IMR-90 (cell line): ENCODE measurements at regions not wholly inside any gene's neighbourhood (a gene's known extent, or its start where the extent isn't known, plus 50 kb on each side); places are given as distances from the start of the nearest gene placed in this dataset.

Experiments
- ATAC-seq: fragments of 200-7000 bp; cut with Tn5 transposase; 2 replicates; pipeline ENCODE4 v1.9.1; 2020; ENCODE audit warnings: low read depth, mild to moderate bottlenecking, moderate library complexity
- BruUV-seq: library from RNA; stranded (reverse); fragments of 400-500 nt; replicated peaks from 2 replicates; lab custom pipeline; 2021; lab: Mats Ljungman, UMichigan
- CTCF ChIA-PET: fragments of 300-600 bp; formaldehyde crosslinking; extraction: SDS; loops from one replicate; lab custom pipeline; 2021; ENCODE audit warnings: antibody characterized with exemption; lab: Yijun Ruan, JAX
- POLR2A ChIA-PET: fragments of 300-600 bp; sonication (Branson Sonifier 250); formaldehyde crosslinking; loops from one replicate; lab custom pipeline; 2022; ENCODE audit warnings: antibody characterized with exemption; ENCODE audit not compliant: unreplicated experiment; lab: Charles Lee
- DNase-seq: peaks from one replicate; pipeline ENCODE4 v3.0.0; 2013
- H2AFZ ChIP-seq: replicated peaks from 2 replicates; pipeline ENCODE3; 2013; ENCODE audit warnings: low read length, mild to moderate bottlenecking; ENCODE audit not compliant: poor library complexity
- H2AK5ac ChIP-seq: 2 replicates; pipeline ENCODE4 v1.6.1; 2013; ENCODE audit warnings: low read depth, low read length, inconsistent platforms
- H2AK9ac ChIP-seq: replicated peaks from 2 replicates; pipeline ENCODE3; 2013; ENCODE audit warnings: mild to moderate bottlenecking, low read depth, low read length, moderate library complexity; ENCODE audit not compliant: poor library complexity
- H2BK120ac ChIP-seq: 2 replicates; pipeline ENCODE4 v1.6.1; 2013; ENCODE audit warnings: low read depth, low read length, inconsistent platforms
- H2BK15ac ChIP-seq: 3 replicates; pipeline ENCODE4 v1.6.1; 2013; ENCODE audit warnings: low read depth, low read length, inconsistent platforms
- H2BK20ac ChIP-seq: 2 replicates; pipeline ENCODE4 v1.6.1; 2013; ENCODE audit warnings: low read depth, mild to moderate bottlenecking, inconsistent platforms, low read length, moderate library complexity
- H2BK5ac ChIP-seq: 2 replicates; pipeline ENCODE4 v1.6.1; 2013; ENCODE audit warnings: mild to moderate bottlenecking, low read depth, low read length, inconsistent platforms; ENCODE audit not compliant: poor library complexity, severe bottlenecking
- H3K14ac ChIP-seq: replicated peaks from 2 replicates; pipeline ENCODE4 v1.6.1; 2013; ENCODE audit warnings: low read depth, low read length, inconsistent platforms
- H3K18ac ChIP-seq: 2 replicates; pipeline ENCODE4 v1.6.1; 2013; ENCODE audit warnings: low read depth, low read length, control low read depth
- H3K23ac ChIP-seq: 2 replicates; pipeline ENCODE4 v1.6.1; 2013; ENCODE audit warnings: low read depth, low read length, inconsistent platforms
- H3K27ac ChIP-seq: 2 replicates; pipeline ENCODE4 v1.5.1; 2013; ENCODE audit warnings: mild to moderate bottlenecking, control low read depth, low read length; ENCODE audit not compliant: insufficient read depth
- H3K27me3 ChIP-seq: 2 replicates; pipeline ENCODE4 v1.6.1; 2013; ENCODE audit warnings: low read length; ENCODE audit not compliant: control insufficient read depth, insufficient read depth
- H3K36me3 ChIP-seq: 2 replicates; pipeline ENCODE4 v1.6.1; 2013; ENCODE audit warnings: low read length, mixed read lengths; ENCODE audit not compliant: control insufficient read depth, insufficient read depth
- H3K4ac ChIP-seq: 2 replicates; pipeline ENCODE4 v1.6.1; 2013; ENCODE audit warnings: low read depth, low read length, inconsistent platforms
- H3K4me1 ChIP-seq: 2 replicates; pipeline ENCODE4 v1.6.1; 2013; ENCODE audit warnings: low read length, mixed read lengths; ENCODE audit not compliant: control insufficient read depth, insufficient read depth
- H3K4me2 ChIP-seq: 2 replicates; pipeline ENCODE4 v1.6.1; 2013; ENCODE audit warnings: low read depth, mild to moderate bottlenecking, control low read depth, low read length, moderate library complexity
- H3K4me3 ChIP-seq: 2 replicates; pipeline ENCODE4 v1.5.1; 2013; ENCODE audit warnings: low read depth, mild to moderate bottlenecking, control low read depth, low read length, moderate library complexity; ENCODE audit not compliant: insufficient read depth
- H3K56ac ChIP-seq: 2 replicates; pipeline ENCODE4 v1.6.1; 2013; ENCODE audit warnings: low read length, inconsistent platforms; ENCODE audit not compliant: insufficient read depth; ENCODE audit errors: extremely low read depth
- H3K79me1 ChIP-seq, 2 experiments: 2 replicates each; pipeline ENCODE4 v1.6.1; 2013; ENCODE audit warnings: low read length in 2 of 2, inconsistent platforms in 1 of 2, low read depth in 1 of 2
- H3K9ac ChIP-seq: 2 replicates; pipeline ENCODE4 v1.6.1; 2013; ENCODE audit warnings: low read depth, low read length, control low read depth
- H3K9me1 ChIP-seq: 2 replicates; pipeline ENCODE4 v1.6.1; 2013; ENCODE audit warnings: low read length, inconsistent platforms; ENCODE audit not compliant: insufficient read depth
- H3K9me3 ChIP-seq: 2 replicates; pipeline ENCODE4 v1.6.1; 2013; ENCODE audit warnings: low read length; ENCODE audit not compliant: control insufficient read depth, insufficient read depth
- H4K20me1 ChIP-seq: 2 replicates; pipeline ENCODE4 v1.6.1; 2013; ENCODE audit warnings: low read length, inconsistent platforms; ENCODE audit not compliant: insufficient read depth
- H4K5ac ChIP-seq: 2 replicates; pipeline ENCODE4 v1.6.1; 2013; ENCODE audit warnings: mild to moderate bottlenecking, low read depth, low read length, control low read depth
- H4K8ac ChIP-seq, 2 experiments: 2 replicates each; pipeline ENCODE4 v1.6.1; 2013; ENCODE audit warnings: low read depth in 2 of 2, low read length in 2 of 2, control low read depth in 1 of 2, inconsistent platforms in 1 of 2
- H4K91ac ChIP-seq: 2 replicates; pipeline ENCODE4 v1.6.1; 2013; ENCODE audit warnings: low read depth, low read length, inconsistent platforms; ENCODE audit not compliant: insufficient read depth
- CEBPB ChIP-seq: IDR thresholded peaks from 2 replicates; pipeline ENCODE4 v1.6.1; 2012; ENCODE audit warnings: low read depth, low read length, improper control_type of control experiment
- CHD1 ChIP-seq: IDR thresholded peaks from 2 replicates; pipeline ENCODE4 v1.6.1; 2012; ENCODE audit warnings: low read depth, low read length, improper control_type of control experiment
- MAFK ChIP-seq: IDR thresholded peaks from 2 replicates; pipeline ENCODE4 v1.6.1; 2012; ENCODE audit warnings: low read depth, low read length, improper control_type of control experiment
- MAZ ChIP-seq: IDR thresholded peaks from 2 replicates; pipeline ENCODE4 v1.6.1; 2012; ENCODE audit warnings: low read depth, mild to moderate bottlenecking, low read length, improper control_type of control experiment, moderate library complexity, borderline replicate concordance
- NFE2L2 ChIP-seq: fragments of 150-350 bp; IDR thresholded peaks from 2 replicates; pipeline ENCODE4 v1.6.1; 2016; ENCODE audit warnings: low read depth, mild to moderate bottlenecking, low read length
- POLR2A ChIP-seq: IDR thresholded peaks from 2 replicates; pipeline ENCODE4 v1.6.1; 2012; ENCODE audit warnings: mild to moderate bottlenecking, low read depth, low read length
- RCOR1 ChIP-seq: IDR thresholded peaks from 2 replicates; pipeline ENCODE4 v1.6.1; 2012; ENCODE audit warnings: mild to moderate bottlenecking, low read length, improper control_type of control experiment; ENCODE audit not compliant: insufficient replicate concordance
- WGBS, 2 experiments: methylation state at CpG; one replicate each; pipeline versions ENCODE4 v1.1.5 to v1.1.7; 2013; ENCODE audit warnings: missing lambda C conversion rate in 2 of 2; ENCODE audit not compliant: insufficient read length in 1 of 2; ENCODE audit errors: extremely low coverage in 2 of 2; 5-methylcytosine and 5-hydroxymethylcytosine counted together
- dilution Hi-C: fragments of 300-500 bp; cut with HindIII; formaldehyde crosslinking; loops from one replicate; pipeline ENCODE4 v1.14.3; 2018; ENCODE audit warnings: low sequenced_read_pairs; ENCODE audit not compliant: unreplicated experiment
- in situ Hi-C: fragments of 300-500 bp; cut with MboI; formaldehyde crosslinking; loops from 3 replicates; pipeline ENCODE4 v1.14.3; 2019; ENCODE audit warnings: low sequenced_read_pairs, inconsistent platforms, mixed read lengths
- intact Hi-C: fragments of 100-400 bp; cut with micrococcal nuclease; formaldehyde crosslinking; loops from 2 replicates; pipeline ENCODE4 v1.10.0; 2022
- TF ChIP-seq, protein P1 (sequence below): conservative IDR thresholded peaks from 2 replicates; pipeline ENCODE4 v1.5.1; 2012; ENCODE audit warnings: mild to moderate bottlenecking, low read depth, low read length, improper control_type of control experiment

DNA sequence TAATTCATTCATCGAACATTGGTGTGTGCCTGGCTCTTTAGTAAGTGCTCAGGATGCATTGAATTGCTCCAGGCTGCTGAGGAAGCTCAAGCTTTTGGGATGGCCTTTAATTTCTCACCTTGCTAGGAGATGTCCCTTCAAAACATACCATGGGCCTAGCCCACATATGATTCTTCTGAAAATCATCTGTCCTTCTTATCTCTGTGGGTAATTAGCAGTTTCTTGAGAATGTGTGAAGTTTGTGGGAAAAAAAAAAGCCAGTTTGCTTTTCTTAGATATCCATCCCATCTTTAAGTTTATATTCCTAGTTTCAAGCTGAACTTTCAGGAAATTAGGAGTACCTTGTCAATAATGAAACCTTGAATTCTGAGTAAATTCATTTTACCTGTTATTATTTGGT lies 532.3 kb upstream of the SUCLG2 start:
- Histone ChIP-seq H3K9ac (no peak overlapping the region), H3K4ac (no peak overlapping the region), H4K8ac (no peak overlapping the region), H3K4me3 (no peak overlapping the region), H2AK9ac (no peak overlapping the region), H2BK5ac (no peak overlapping the region), H3K56ac (no peak overlapping the region), H2BK120ac (no peak overlapping the region), H4K91ac (no peak overlapping the region), H3K4me2 (no peak overlapping the region), H2AFZ (no peak overlapping the region), H3K36me3 (no peaks in the 10 kb centered on the region), H3K23ac (no peak overlapping the region), H3K4me1 (no peaks in the 10 kb centered on the region), H4K20me1 (no peaks in the 10 kb centered on the region), H3K14ac (no peak overlapping the region), H2BK20ac (no peak overlapping the region), H3K79me1 (no peaks in the 10 kb centered on the region), H3K27ac (no peak overlapping the region), H4K5ac (no peak overlapping the region), H3K27me3 (no peaks in the 10 kb centered on the region), H3K18ac (no peak overlapping the region), H3K9me3 (no peaks in the 10 kb centered on the region), H3K9me1 (no peaks in the 10 kb centered on the region), H2AK5ac (no peak overlapping the region), H2BK15ac (no peak overlapping the region)
- no peak for ATAC-seq
- in situ Hi-C loops, result no loop called here
- no TSS peak for BruUV-seq
- dilution Hi-C loops, result no loop called here
- no peak for DNase-seq
- TF ChIP-seq NFE2L2 (no peak), CHD1 (no peak), RCOR1 (no peak), MAFK (no peak), POLR2A (no peak), CEBPB (no peak), MAZ (no peak)
- TF ChIP-seq, protein P1, sequence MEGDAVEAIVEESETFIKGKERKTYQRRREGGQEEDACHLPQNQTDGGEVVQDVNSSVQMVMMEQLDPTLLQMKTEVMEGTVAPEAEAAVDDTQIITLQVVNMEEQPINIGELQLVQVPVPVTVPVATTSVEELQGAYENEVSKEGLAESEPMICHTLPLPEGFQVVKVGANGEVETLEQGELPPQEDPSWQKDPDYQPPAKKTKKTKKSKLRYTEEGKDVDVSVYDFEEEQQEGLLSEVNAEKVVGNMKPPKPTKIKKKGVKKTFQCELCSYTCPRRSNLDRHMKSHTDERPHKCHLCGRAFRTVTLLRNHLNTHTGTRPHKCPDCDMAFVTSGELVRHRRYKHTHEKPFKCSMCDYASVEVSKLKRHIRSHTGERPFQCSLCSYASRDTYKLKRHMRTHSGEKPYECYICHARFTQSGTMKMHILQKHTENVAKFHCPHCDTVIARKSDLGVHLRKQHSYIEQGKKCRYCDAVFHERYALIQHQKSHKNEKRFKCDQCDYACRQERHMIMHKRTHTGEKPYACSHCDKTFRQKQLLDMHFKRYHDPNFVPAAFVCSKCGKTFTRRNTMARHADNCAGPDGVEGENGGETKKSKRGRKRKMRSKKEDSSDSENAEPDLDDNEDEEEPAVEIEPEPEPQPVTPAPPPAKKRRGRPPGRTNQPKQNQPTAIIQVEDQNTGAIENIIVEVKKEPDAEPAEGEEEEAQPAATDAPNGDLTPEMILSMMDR, result no peak
- no CpG with 5 or more reads among the region's 1 CpG for WGBS, 2 experiments
- ChIA-PET POLR2A (no interaction called here), CTCF (no interaction called here)
- intact Hi-C loops, result no loop called here
